Panc1 (cell line): ENCODE measurements at regions not wholly inside any gene's neighbourhood (a gene's known extent, or its start where the extent isn't known, plus 50 kb on each side); places are given as distances from the start of the nearest gene placed in this dataset.

Source experiments
- ATAC-seq: fragments of 200-7000 bp; cut with Tn5 transposase; 2 replicates; pipeline ENCODE4 v1.9.1; 2020; ENCODE audit warnings: mild to moderate bottlenecking, moderate library complexity
- BruUV-seq: library from RNA; stranded (reverse); fragments of 400-500 nt; replicated peaks from 2 replicates; lab custom pipeline; 2021; lab: Mats Ljungman, UMichigan
- CTCF ChIA-PET: fragments of 300-600 bp; sonication (Branson Sonifier 250); formaldehyde crosslinking; loops from one replicate; lab custom pipeline; 2022; ENCODE audit warnings: antibody characterized with exemption; lab: Charles Lee
- POLR2A ChIA-PET: fragments of 300-600 bp; sonication (Branson Sonifier 250); formaldehyde crosslinking; loops from one replicate; lab custom pipeline; 2022; ENCODE audit warnings: antibody characterized with exemption; lab: Charles Lee
- DNase-seq: peaks from one replicate; pipeline ENCODE4 v3.0.0-alpha.2; 2010; ENCODE audit warnings: low read depth, low spot score
- H3K27ac ChIP-seq: 2 replicates; pipeline ENCODE4 v1.5.1; 2011; ENCODE audit warnings: mild to moderate bottlenecking, low read length, inconsistent platforms
- H3K27me3 ChIP-seq: fragments of 200-500 bp; sonication (Bioruptor generic); 2 replicates; pipeline ENCODE4 v1.6.0; 2014; ENCODE audit warnings: low read length, inconsistent platforms; ENCODE audit not compliant: control insufficient read depth, insufficient read depth
- H3K36me3 ChIP-seq: fragments of 200-500 bp; sonication (Bioruptor generic); 2 replicates; pipeline ENCODE4 v1.5.1; 2014; ENCODE audit warnings: inconsistent platforms, mild to moderate bottlenecking, low read length, moderate library complexity; ENCODE audit not compliant: control insufficient read depth, insufficient read depth
- H3K4me1 ChIP-seq: 2 replicates; pipeline ENCODE4 v1.5.1; 2011; ENCODE audit warnings: inconsistent platforms, mild to moderate bottlenecking, low read length, moderate library complexity; ENCODE audit not compliant: control insufficient read depth, insufficient read depth
- H3K4me3 ChIP-seq, 2 experiments: 2 replicates each; pipeline ENCODE4 v1.5.1; 2011 to 2012; ENCODE audit warnings: low read depth in 2 of 2, low read length in 2 of 2, mild to moderate bottlenecking in 2 of 2, inconsistent platforms in 1 of 2, moderate library complexity in 1 of 2
- H3K9me3 ChIP-seq: fragments of 200-500 bp; sonication (Bioruptor generic); 2 replicates; pipeline ENCODE4 v1.5.1; 2014; ENCODE audit warnings: low read depth, mild to moderate bottlenecking, inconsistent platforms, low read length, moderate library complexity; ENCODE audit not compliant: control insufficient read depth, insufficient read depth
- POLR2AphosphoS5 ChIP-seq: IDR thresholded peaks from 2 replicates; pipeline ENCODE4 v1.6.1; 2012; ENCODE audit warnings: mild to moderate bottlenecking, low read depth, low read length, moderate library complexity
- SIN3A ChIP-seq: IDR thresholded peaks from 2 replicates; pipeline ENCODE4 v1.6.1; 2012; ENCODE audit warnings: low read depth, mild to moderate bottlenecking, low read length, moderate library complexity, borderline replicate concordance; ENCODE audit not compliant: insufficient read depth
- TCF7L2 ChIP-seq: IDR thresholded peaks from 2 replicates; pipeline ENCODE4 v1.6.1; 2011; ENCODE audit warnings: mild to moderate bottlenecking, low read depth, low read length, inconsistent platforms
- in situ Hi-C: cut with HindIII; loops from 2 replicates; pipeline ENCODE4 v1.10.0; 2016; ENCODE audit warnings: low sequenced_read_pairs, low pct_unique_long_range_greater_than_20kb
- intact Hi-C: fragments of 100-400 bp; cut with micrococcal nuclease; formaldehyde crosslinking; loops from one replicate; pipeline ENCODE4 v1.10.0; 2022; ENCODE audit not compliant: unreplicated experiment
- TF ChIP-seq, protein P1 (sequence below): fragments of 450-650 bp; IDR thresholded peaks from 2 replicates; pipeline ENCODE4 v1.5.1; 2017; ENCODE audit warnings: mild to moderate bottlenecking
- TF ChIP-seq, protein P2 (sequence below), 2 experiments: IDR thresholded peaks; 2 replicates each; pipeline ENCODE4 v1.6.1; 2011 to 2012; ENCODE audit warnings: low read depth in 2 of 2, control low read depth in 1 of 2, low read length in 1 of 2, mild to moderate bottlenecking in 1 of 2, moderate library complexity in 1 of 2; ENCODE audit not compliant: insufficient read depth in 1 of 2

DNA sequence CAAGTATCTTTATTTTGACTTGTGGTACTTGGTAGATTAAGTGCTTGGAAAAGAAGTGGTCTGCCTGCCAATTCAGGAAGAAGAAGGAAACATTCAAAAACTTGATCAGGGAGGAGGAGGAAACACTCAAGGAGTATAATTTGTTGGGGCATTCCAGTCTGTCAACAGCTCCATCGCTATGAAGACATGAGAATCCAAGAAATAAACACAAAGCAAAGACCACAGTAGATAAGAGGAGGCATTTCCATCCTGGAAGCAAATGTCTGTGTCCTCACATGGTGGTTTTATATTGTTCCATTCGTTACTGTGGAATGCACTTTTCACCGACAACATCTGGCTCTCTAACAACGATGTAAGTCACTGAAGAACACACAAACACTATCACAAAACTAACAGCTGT lies 176.1 kb upstream of the FRMD4B start:
- ATAC-seq (no peak), DNase-seq (no peak)
- Histone ChIP-seq H3K4me3 (no peak overlapping the region), H3K4me1 (no peaks in the 10 kb centered on the region), H3K27me3 (no peaks in the 10 kb centered on the region), H3K36me3 (no peaks in the 10 kb centered on the region), H3K9me3 (no peaks in the 10 kb centered on the region), H3K27ac (no peak overlapping the region)
- in situ Hi-C loops: no loop called here
- ChIA-PET POLR2A (no interaction called here), CTCF (no interaction called here)
- intact Hi-C loops: no loop called here
- TF ChIP-seq, protein P1, sequence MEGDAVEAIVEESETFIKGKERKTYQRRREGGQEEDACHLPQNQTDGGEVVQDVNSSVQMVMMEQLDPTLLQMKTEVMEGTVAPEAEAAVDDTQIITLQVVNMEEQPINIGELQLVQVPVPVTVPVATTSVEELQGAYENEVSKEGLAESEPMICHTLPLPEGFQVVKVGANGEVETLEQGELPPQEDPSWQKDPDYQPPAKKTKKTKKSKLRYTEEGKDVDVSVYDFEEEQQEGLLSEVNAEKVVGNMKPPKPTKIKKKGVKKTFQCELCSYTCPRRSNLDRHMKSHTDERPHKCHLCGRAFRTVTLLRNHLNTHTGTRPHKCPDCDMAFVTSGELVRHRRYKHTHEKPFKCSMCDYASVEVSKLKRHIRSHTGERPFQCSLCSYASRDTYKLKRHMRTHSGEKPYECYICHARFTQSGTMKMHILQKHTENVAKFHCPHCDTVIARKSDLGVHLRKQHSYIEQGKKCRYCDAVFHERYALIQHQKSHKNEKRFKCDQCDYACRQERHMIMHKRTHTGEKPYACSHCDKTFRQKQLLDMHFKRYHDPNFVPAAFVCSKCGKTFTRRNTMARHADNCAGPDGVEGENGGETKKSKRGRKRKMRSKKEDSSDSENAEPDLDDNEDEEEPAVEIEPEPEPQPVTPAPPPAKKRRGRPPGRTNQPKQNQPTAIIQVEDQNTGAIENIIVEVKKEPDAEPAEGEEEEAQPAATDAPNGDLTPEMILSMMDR: no peak
- TF ChIP-seq, protein P2, sequence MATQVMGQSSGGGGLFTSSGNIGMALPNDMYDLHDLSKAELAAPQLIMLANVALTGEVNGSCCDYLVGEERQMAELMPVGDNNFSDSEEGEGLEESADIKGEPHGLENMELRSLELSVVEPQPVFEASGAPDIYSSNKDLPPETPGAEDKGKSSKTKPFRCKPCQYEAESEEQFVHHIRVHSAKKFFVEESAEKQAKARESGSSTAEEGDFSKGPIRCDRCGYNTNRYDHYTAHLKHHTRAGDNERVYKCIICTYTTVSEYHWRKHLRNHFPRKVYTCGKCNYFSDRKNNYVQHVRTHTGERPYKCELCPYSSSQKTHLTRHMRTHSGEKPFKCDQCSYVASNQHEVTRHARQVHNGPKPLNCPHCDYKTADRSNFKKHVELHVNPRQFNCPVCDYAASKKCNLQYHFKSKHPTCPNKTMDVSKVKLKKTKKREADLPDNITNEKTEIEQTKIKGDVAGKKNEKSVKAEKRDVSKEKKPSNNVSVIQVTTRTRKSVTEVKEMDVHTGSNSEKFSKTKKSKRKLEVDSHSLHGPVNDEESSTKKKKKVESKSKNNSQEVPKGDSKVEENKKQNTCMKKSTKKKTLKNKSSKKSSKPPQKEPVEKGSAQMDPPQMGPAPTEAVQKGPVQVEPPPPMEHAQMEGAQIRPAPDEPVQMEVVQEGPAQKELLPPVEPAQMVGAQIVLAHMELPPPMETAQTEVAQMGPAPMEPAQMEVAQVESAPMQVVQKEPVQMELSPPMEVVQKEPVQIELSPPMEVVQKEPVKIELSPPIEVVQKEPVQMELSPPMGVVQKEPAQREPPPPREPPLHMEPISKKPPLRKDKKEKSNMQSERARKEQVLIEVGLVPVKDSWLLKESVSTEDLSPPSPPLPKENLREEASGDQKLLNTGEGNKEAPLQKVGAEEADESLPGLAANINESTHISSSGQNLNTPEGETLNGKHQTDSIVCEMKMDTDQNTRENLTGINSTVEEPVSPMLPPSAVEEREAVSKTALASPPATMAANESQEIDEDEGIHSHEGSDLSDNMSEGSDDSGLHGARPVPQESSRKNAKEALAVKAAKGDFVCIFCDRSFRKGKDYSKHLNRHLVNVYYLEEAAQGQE (IDR thresholded peaks at IDR 0.05; ENCODE audit: insufficient read depth in 1 of 2, low read depth in 2 of 2, low read length in 1 of 2): no peak
- TF ChIP-seq SIN3A (no peak), TCF7L2 (no peak), POLR2AphosphoS5 (no peak)
- no TSS peak for BruUV-seq

DNA sequence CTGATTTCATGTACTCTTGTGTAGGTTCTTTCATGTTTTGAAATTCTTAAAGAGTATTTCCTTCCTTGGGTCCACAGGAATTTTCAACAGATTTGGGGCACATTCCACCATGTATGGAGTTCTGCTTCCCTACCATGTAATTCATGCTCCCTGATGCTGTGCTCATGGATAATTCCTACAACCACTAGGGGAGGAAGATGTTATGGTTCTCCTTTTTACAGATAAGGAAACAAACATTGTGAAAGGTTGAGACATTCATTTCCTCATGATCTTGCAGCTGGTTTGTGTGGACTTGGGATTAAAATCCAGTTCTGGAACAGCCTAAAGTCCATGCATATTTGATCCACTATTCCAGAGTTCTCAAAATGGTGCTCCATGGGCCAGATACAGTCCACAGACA lies 174.9 kb upstream of the FRMD4B start:
- Histone ChIP-seq H3K9me3 (no peaks in the 10 kb centered on the region), H3K36me3 (no peaks in the 10 kb centered on the region), H3K4me1 (no peaks in the 10 kb centered on the region), H3K27ac (no peak overlapping the region), H3K27me3 (no peaks in the 10 kb centered on the region), H3K4me3 (no peak overlapping the region)
- CTCF ChIA-PET: no interaction called here
- BruUV-seq: no TSS peak
- intact Hi-C loops: no loop called here
- no peak for TF ChIP-seq POLR2AphosphoS5
- TF ChIP-seq, protein P2 (IDR thresholded peaks at IDR 0.05; ENCODE audit: insufficient read depth in 1 of 2, low read depth in 2 of 2, low read length in 1 of 2): no peak
- TF ChIP-seq SIN3A: no peak
- TF ChIP-seq, protein P1: no peak
- no peak for TF ChIP-seq TCF7L2
- DNase-seq: no peak
- POLR2A ChIA-PET: no interaction called here
- in situ Hi-C loops: no loop called here
- ATAC-seq: no peak
